GM12878 (cell line): ENCODE measurements at regions not wholly inside any gene's neighbourhood (a gene's known extent, or its start where the extent isn't known, plus 50 kb on each side); places are given as distances from the start of the nearest gene placed in this dataset.

Experiments
- ATAC-seq: fragments of 200-7000 bp; cut with Tn5 transposase; 3 replicates; pipeline ENCODE4 v1.9.1; 2020; ENCODE audit warnings: mild to moderate bottlenecking, moderate library complexity
- BruUV-seq: library from RNA; stranded (reverse); fragments of 400-500 nt; replicated peaks from 2 replicates; lab custom pipeline; 2021; lab: Mats Ljungman, UMichigan
- CTCF ChIA-PET: fragments of 300-600 bp; sonication (Branson Sonifier 250); formaldehyde crosslinking; extraction: SDS; loops from one replicate; lab custom pipeline; 2021; ENCODE audit warnings: inconsistent platforms; lab: Yijun Ruan, JAX
- POLR2A ChIA-PET: fragments of 350-600 bp; formaldehyde crosslinking; extraction: SDS; loops from one replicate; lab custom pipeline; 2021; ENCODE audit warnings: inconsistent platforms; lab: Charles Lee
- RAD21 ChIA-PET: fragments of 300-600 bp; sonication (Branson Sonifier 250); formaldehyde crosslinking; loops from one replicate; lab custom pipeline; 2023; ENCODE audit warnings: antibody characterized with exemption; ENCODE audit not compliant: unreplicated experiment; lab: Charles Lee
- SMC1A ChIA-PET: fragments of 300-600 bp; sonication (Branson Sonifier 250); formaldehyde crosslinking; loops from one replicate; lab custom pipeline; 2023; ENCODE audit not compliant: unreplicated experiment, uncharacterized antibody; lab: Charles Lee
- DNase-seq: peaks from one replicate; pipeline ENCODE4 v3.0.0-alpha.2; 2011; ENCODE audit warnings: low read depth, low spot score
- FAIRE-seq: peaks from 3 replicates; lab custom pipeline; 2011; peaks lifted over from hg19 to GRCh38; lab: Jason Lieb, UNC
- H2AFZ ChIP-seq: 2 replicates; pipeline ENCODE4 v1.6.0; 2011; ENCODE audit warnings: low read depth, low read length, control low read depth; ENCODE audit not compliant: control insufficient read depth
- H3K27ac ChIP-seq: 2 replicates; pipeline ENCODE4 v1.5.1; 2011; ENCODE audit warnings: control low read depth; ENCODE audit not compliant: control insufficient read depth, insufficient read depth
- H3K27me3 ChIP-seq, 2 experiments: replicated peaks in 1 of 2; 2 replicates each; pipeline versions ENCODE4 v1.6.0 to v1.6.1; 2011; ENCODE audit warnings: low read length in 1 of 2; ENCODE audit not compliant: control insufficient read depth in 2 of 2, insufficient read depth in 2 of 2
- H3K36me3 ChIP-seq, 2 experiments: 2 replicates each; pipeline ENCODE4 v1.5.1; 2011; ENCODE audit warnings: low read length in 1 of 2; ENCODE audit not compliant: control insufficient read depth in 2 of 2, insufficient read depth in 2 of 2
- H3K4me1 ChIP-seq: 2 replicates; pipeline ENCODE4 v1.6.1; 2011; ENCODE audit warnings: mild to moderate bottlenecking, low read length, moderate library complexity, mixed read lengths; ENCODE audit not compliant: control insufficient read depth, insufficient read depth
- H3K4me2 ChIP-seq: 2 replicates; pipeline ENCODE4 v1.6.0; 2011; ENCODE audit warnings: control low read depth; ENCODE audit not compliant: control insufficient read depth, insufficient read depth
- H3K4me3 ChIP-seq: fragments of 200-600 bp; sonication (generic); 2 replicates; pipeline ENCODE4 v1.5.1; 2016
- H3K79me2 ChIP-seq: 2 replicates; pipeline ENCODE4 v1.6.0; 2011; ENCODE audit warnings: low read length; ENCODE audit not compliant: control insufficient read depth, insufficient read depth
- H3K9ac ChIP-seq: 2 replicates; pipeline ENCODE4 v1.8.0; 2011; ENCODE audit warnings: low read length, control low read depth, mixed read lengths; ENCODE audit not compliant: control insufficient read depth, insufficient read depth
- H3K9me3 ChIP-seq: replicated peaks from 3 replicates; pipeline ENCODE4 v1.5.1; 2011; ENCODE audit warnings: mild to moderate bottlenecking, low read length; ENCODE audit not compliant: control insufficient read depth, insufficient read depth
- H4K20me1 ChIP-seq: 2 replicates; pipeline ENCODE4 v1.6.0; 2011; ENCODE audit not compliant: control insufficient read depth, insufficient read depth
- CREB1 ChIP-seq: IDR thresholded peaks from 2 replicates; pipeline ENCODE4 v1.6.1; 2012; ENCODE audit warnings: low read depth, mild to moderate bottlenecking, inconsistent platforms
- EED ChIP-seq: sonication (generic); IDR thresholded peaks from 2 replicates; pipeline ENCODE4 v1.6.1; 2016; ENCODE audit warnings: antibody characterized with exemption, low read depth
- JUND ChIP-seq: IDR thresholded peaks from 2 replicates; pipeline ENCODE4 v1.6.1; 2012; ENCODE audit warnings: low read depth, mild to moderate bottlenecking, low read length, improper control_type of control experiment, moderate library complexity
- KDM1A ChIP-seq: fragments of 200-600 bp; sonication (generic); IDR thresholded peaks from 2 replicates; pipeline ENCODE4 v1.6.1; 2016; ENCODE audit warnings: borderline replicate concordance
- NFXL1 ChIP-seq: fragments of 450-650 bp; IDR thresholded peaks from 2 replicates; pipeline ENCODE4 v1.6.1; 2017; ENCODE audit warnings: antibody characterized with exemption, mild to moderate bottlenecking, borderline replicate concordance
- RFX5 ChIP-seq: IDR thresholded peaks from 2 replicates; pipeline ENCODE4 v1.6.1; 2011; ENCODE audit warnings: low read depth, low read length, improper control_type of control experiment
- STAT3 ChIP-seq: IDR thresholded peaks from 2 replicates; pipeline ENCODE4 v1.6.1; 2011; ENCODE audit warnings: low read depth, low read length, improper control_type of control experiment
- TAF1 ChIP-seq: IDR thresholded peaks from 2 replicates; pipeline ENCODE4 v1.6.1; 2011; ENCODE audit warnings: mild to moderate bottlenecking, low read depth, low read length, borderline replicate concordance
- YBX1 ChIP-seq: fragments of 450-650 bp; IDR thresholded peaks from 2 replicates; pipeline ENCODE4 v1.6.1; 2016; ENCODE audit warnings: antibody characterized with exemption
- ZNF217 ChIP-seq: fragments of 450-650 bp; IDR thresholded peaks from 2 replicates; pipeline ENCODE4 v1.6.1; 2017; ENCODE audit warnings: antibody characterized with exemption, mild to moderate bottlenecking
- ZNF24 ChIP-seq: fragments of 450-650 bp; IDR thresholded peaks from 2 replicates; pipeline ENCODE4 v1.6.1; 2017; ENCODE audit warnings: antibody characterized with exemption, mild to moderate bottlenecking
- ZSCAN29 ChIP-seq: fragments of 450-650 bp; IDR thresholded peaks from 2 replicates; pipeline ENCODE4 v1.6.1; 2017; ENCODE audit warnings: mild to moderate bottlenecking, moderate library complexity
- in situ Hi-C: fragments of 300-500 bp; cut with MboI; formaldehyde crosslinking; loops from 9 replicates; pipeline ENCODE4 v1.14.3; 2018; ENCODE audit warnings: mixed read lengths
- intact Hi-C: fragments of 100-400 bp; cut with micrococcal nuclease; formaldehyde crosslinking; loops from one replicate; pipeline ENCODE4 v1.14.2; 2022; ENCODE audit not compliant: unreplicated experiment
- TF ChIP-seq, protein P1 (sequence below): IDR thresholded peaks from 2 replicates; pipeline ENCODE4 v1.6.1; 2011; ENCODE audit warnings: borderline replicate concordance, low read depth, mild to moderate bottlenecking, moderate library complexity, mixed read lengths, low read length; ENCODE audit not compliant: insufficient read depth; ENCODE audit errors: extremely low read length
- TF ChIP-seq, protein P2 (sequence below): fragments of 450-650 bp; IDR thresholded peaks from 2 replicates; pipeline ENCODE4 v1.6.1; 2016; ENCODE audit warnings: mild to moderate bottlenecking
- TF ChIP-seq, protein P3 (sequence below): fragments of 450-650 bp; IDR thresholded peaks from 2 replicates; pipeline ENCODE4 v1.6.1; 2016; ENCODE audit warnings: mild to moderate bottlenecking

DNA sequence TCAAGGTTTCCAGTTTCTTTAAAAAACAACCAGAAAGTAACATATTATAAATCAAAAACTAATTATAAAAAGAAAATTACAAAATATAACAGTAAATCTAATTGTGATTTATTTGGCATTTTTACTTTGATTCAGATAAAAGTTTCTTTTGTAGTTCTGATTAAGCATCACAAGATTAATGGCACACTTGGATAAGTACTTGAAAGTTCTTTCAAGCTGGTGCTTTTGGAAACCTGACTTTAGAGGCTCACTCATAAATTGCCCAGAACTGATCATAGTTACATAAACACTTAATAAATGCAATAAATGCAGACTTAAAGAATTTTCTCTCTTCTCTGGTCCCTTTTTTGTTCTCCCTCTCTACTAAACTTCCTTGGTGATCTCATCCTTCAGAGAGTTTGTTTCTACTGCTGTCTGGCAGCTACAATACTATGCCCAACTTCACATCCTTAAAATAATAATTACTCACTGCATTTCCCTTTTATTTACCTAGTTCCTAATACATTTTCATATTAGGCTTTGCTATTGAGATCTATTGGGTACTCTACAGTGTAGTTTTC, 1417.0 kb downstream of the EFNB2 start:
- Histone ChIP-seq H3K79me2 (no peaks in the 10 kb centered on the region), H4K20me1 (no peaks in the 10 kb centered on the region), H3K27me3 (no peaks in the 10 kb centered on the region), H3K9ac (no peak overlapping the region), H3K4me3 (no peak overlapping the region), H3K4me1 (no peaks in the 10 kb centered on the region), H3K36me3 (no peaks in the 10 kb centered on the region), H3K27ac (no peak overlapping the region), H2AFZ (no peak overlapping the region), H3K9me3 (no peaks in the 10 kb centered on the region), H3K4me2 (no peak overlapping the region)
- intact Hi-C loops (no loop called here), in situ Hi-C loops (no loop called here)
- ChIA-PET CTCF (no interaction called here), POLR2A (no interaction called here), RAD21 (no interaction called here), SMC1A (no interaction called here)
- no peak for ATAC-seq
- BruUV-seq, result no TSS peak
- FAIRE-seq, result no peak
- TF ChIP-seq ZNF24 (no peak), KDM1A (no peak), JUND (no peak), ZSCAN29 (no peak), ZNF217 (no peak), EED (no peak), YBX1 (no peak), STAT3 (no peak), TAF1 (no peak), CREB1 (no peak), RFX5 (no peak), NFXL1 (no peak)
- TF ChIP-seq, protein P1, sequence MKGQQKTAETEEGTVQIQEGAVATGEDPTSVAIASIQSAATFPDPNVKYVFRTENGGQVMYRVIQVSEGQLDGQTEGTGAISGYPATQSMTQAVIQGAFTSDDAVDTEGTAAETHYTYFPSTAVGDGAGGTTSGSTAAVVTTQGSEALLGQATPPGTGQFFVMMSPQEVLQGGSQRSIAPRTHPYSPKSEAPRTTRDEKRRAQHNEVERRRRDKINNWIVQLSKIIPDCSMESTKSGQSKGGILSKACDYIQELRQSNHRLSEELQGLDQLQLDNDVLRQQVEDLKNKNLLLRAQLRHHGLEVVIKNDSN, result no peak
- TF ChIP-seq, protein P2, sequence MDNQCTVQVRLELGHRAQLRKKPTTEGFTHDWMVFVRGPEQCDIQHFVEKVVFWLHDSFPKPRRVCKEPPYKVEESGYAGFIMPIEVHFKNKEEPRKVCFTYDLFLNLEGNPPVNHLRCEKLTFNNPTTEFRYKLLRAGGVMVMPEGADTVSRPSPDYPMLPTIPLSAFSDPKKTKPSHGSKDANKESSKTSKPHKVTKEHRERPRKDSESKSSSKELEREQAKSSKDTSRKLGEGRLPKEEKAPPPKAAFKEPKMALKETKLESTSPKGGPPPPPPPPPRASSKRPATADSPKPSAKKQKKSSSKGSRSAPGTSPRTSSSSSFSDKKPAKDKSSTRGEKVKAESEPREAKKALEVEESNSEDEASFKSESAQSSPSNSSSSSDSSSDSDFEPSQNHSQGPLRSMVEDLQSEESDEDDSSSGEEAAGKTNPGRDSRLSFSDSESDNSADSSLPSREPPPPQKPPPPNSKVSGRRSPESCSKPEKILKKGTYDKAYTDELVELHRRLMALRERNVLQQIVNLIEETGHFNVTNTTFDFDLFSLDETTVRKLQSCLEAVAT, result no peak
- TF ChIP-seq, protein P3, sequence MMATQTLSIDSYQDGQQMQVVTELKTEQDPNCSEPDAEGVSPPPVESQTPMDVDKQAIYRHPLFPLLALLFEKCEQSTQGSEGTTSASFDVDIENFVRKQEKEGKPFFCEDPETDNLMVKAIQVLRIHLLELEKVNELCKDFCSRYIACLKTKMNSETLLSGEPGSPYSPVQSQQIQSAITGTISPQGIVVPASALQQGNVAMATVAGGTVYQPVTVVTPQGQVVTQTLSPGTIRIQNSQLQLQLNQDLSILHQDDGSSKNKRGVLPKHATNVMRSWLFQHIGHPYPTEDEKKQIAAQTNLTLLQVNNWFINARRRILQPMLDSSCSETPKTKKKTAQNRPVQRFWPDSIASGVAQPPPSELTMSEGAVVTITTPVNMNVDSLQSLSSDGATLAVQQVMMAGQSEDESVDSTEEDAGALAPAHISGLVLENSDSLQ, result no peak
- no peak for DNase-seq
